GM19035 (cell line): ENCODE measurements at regions not wholly inside any gene's neighbourhood (a gene's known extent, or its start where the extent isn't known, plus 50 kb on each side); places are given as distances from the start of the nearest gene placed in this dataset.
"Not testable (repeated sequence)": the region's sequence is repeated elsewhere in the genome, so short reads cannot be mapped to it uniquely, and the experiment has no call there.

Experiments
- ATAC-seq: cut with Tn5 transposase; IDR thresholded peaks from one replicate; pipeline ENCODE4 v1.9.1; 2021; ENCODE audit not compliant: unreplicated experiment

DNA sequence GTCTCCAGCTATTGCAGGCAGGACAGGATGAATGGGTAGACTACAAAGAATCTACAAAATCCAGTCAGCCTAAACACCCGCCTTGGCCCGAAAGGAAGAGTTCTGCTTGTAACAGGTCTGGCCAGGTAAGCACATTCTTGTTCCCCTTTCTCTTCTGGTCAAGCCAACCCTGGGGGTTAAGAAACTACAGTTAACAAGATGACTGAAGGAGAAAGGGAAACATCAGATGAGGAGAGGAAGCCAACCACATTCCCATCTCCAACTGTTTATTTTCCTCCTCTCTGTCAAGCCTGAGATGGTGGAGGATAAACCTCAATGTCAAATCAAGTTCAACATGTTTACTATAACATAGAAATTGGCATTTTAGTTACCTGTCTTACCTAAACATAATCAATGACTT lies 198.9 kb downstream of the IPMK start:
- no peak for ATAC-seq

GRCh38 chr10:58066979-58067378 lies 200.7 kb downstream of the IPMK start:
- ATAC-seq: no peak

- ATAC-seq: no peak
Observed at GRCh38 chr10:58066126-58066525, 201.6 kb downstream of the IPMK start.

DNA sequence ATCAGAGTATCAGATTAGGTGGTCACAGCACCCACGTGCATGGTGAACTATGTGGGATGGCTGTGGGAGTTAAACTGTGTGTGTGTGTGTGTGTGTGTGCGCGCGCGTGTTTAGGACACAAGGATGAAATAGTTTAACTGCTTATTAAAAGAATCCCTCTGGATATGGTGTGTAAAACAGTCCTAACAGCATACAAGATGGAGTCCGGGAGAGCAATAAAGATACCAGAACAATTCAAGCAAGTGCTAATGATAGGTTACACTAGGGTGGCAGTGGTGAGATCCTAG lies 202.2 kb downstream of the IPMK start:
- ATAC-seq: no peak

GRCh38 chr10:58064714-58065528 lies 202.8 kb downstream of the IPMK start:
- ATAC-seq: peak; percentile 49

DNA sequence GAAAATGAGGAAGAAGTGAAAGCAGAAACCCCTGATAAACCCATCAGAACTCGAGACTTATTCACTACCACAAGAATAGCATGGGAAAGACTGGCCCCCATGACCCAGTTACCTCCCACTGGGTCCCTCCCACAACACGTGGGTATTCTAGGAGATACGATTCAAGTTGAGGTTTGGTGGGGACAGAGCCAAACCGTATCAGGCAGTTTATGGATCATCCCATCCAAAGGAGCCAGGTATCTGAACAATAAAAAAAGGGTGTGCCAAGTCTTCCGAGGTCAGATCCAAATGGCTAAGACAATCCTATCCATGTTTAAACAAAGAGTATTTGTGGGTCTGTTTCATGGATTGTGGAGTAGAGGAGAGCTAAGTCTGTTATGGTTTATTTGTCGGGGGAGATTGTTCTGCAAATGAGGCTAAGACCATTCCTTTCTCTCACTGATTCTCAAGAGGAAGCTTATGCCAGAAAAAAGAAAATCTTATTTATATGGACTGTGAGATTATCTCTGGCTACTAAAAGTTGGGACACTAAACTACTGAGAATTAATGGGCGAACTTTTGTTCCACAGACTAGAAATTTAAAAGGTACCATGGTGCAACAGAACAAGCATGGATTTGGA lies 203.7 kb downstream of the IPMK start:
- ATAC-seq: no peak

DNA sequence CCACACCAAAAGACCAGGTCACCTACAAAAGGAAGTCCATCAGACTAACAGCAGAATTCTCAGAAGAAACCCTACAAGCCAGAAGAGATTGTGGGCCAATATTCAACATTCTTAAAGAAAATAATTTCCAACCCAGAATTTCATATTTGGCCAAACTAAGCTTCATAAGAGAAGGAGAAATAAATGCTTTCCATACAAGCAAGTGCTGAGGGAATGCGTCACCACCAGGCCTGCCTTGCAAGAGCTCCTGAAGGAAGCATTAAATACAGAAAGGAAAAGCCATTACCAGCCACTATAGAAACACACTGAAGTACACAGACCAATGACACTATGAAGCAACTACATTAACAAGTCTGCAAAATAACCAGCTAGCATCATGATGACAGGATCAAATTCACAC lies 209.0 kb downstream of the IPMK start:
- not testable (repeated sequence) for ATAC-seq

DNA sequence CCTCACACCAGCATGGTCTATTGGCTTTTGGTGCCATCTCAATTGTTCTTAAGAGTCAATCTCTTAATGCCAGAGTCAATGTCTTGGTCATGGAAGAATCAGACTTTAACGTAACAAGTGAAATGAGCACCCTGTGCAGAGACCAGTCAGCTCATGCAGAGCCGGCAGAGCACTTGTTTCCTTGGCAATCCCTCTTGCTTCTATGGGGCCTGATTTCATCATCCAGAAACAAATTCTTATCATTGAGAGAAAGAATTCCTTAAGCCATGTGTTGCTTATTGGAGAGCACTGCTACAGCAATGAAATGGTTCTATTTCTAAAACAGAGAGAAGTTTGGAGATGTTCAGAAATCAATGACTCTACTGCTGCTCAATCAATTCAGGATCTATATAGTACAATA lies 212.8 kb downstream of the IPMK start:
- no peak for ATAC-seq

GRCh38 chr10:58052772-58053171 lies 214.9 kb downstream of the IPMK start:
- no peak for ATAC-seq

DNA sequence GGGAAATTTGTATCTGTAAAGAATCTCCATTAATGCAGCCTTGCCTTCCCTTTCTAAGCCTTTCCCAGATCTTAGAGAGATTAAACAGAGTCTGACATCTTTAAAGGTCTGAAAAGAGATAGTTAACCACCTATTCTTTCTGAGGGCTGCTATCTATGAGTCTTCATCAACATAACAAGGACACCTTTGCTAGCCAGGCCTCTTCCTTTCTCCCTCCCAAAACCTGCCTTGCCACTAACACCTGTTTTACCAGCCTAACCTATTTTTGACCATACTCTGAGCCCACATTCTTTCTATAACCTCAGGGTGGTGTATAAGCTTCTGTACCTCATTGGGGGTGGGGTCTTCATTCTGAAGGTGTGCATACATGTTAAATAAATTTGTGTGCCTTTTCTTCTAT lies 217.1 kb downstream of the IPMK start:
- ATAC-seq: no peak

DNA sequence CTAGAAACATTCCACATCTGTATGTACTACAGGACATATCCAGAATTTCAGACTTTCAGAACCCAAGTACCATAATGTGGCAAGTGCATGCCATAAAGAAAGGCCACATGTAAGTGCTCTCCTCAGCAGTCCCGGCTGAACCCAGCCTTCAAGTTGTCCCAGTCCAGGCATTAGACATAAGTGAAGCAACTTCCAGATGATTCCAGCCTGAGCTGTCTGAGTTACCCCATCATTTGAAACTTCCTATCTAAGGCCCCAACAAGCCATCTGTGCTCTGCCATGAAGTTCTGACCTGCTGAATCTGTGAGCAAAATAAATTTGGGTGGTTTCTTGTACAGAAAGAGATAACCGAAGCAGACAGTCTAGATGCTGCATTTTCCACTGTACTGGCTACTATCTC lies 218.8 kb downstream of the IPMK start:
- no peak for ATAC-seq

GRCh38 chr10:58044072-58044471 lies 223.6 kb downstream of the IPMK start:
- ATAC-seq: no peak

- no peak for ATAC-seq
Observed at GRCh38 chr10:58041901-58042300, 225.8 kb downstream of the IPMK start.

GRCh38 chr10:58030208-58030607 lies 237.5 kb downstream of the IPMK start:
- no peak for ATAC-seq

- no peak for ATAC-seq
Observed at GRCh38 chr10:58028597-58029366, 238.9 kb downstream of the IPMK start.

- no peak for ATAC-seq
Observed at GRCh38 chr10:58027426-58027825, 240.3 kb downstream of the IPMK start.

DNA sequence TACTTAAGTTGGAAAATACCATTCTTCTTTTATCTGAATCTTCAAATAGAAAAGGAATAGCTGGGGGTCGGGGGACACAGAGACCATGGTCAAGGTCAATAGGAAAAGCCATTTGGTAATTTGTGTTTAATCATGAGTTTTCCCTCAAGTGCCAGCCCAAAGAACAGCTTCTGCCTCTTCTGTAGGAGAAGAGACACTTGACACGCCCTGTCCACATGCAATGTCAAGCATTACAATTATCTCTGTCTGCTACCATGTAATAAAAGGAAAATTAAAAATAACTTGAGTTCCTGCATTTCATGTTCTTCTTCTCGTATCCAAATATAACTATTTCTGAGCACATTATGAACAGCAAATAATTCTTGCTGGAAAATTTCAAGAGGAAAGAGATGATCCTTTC lies 241.7 kb downstream of the IPMK start:
- ATAC-seq: no peak

- no peak for ATAC-seq
Observed at GRCh38 chr10:58023341-58024073, 244.2 kb downstream of the IPMK start.

DNA sequence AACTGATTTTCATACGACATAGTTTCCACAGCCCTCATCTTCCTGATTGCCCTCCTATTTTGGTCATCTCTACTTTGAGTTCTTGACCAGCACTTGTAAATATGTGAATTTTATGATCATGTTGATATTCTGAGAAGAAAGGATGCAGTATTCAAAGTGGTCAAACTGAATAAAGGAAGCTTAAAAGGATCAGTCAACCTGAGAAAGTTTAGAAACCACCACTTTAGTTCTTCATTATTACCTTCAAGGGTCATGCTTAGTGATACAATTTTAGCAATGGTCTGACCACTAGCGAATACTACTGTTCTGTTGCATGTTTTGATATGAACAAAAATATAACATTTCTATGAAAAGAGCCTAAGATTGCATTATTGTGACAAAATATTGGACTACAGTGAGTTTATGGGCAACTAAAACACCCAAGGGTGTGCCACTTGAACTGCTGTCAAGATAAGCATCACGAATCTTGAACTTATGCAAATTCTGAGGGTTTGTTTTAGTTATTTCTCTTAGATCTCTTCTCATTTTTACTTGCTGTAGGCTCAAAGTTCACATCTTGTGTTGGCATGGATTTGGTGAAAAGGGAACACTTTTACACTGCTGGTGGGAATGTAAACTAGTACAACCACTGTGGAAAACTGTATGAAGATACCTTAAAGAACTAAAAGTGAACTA lies 247.7 kb downstream of the IPMK start:
- no peak for ATAC-seq

- no peak for ATAC-seq
Observed at GRCh38 chr10:58017719-58018367, 249.9 kb downstream of the IPMK start.
